ENCODE measurements at regions not wholly inside any gene's neighbourhood (a gene's known extent, or its start where the extent isn't known, plus 50 kb on each side); places are given as distances from the start of the nearest gene placed in this dataset.
A peak's percentile ranks its signal among the peaks of the same experiment; 100 is the strongest.

DNA sequence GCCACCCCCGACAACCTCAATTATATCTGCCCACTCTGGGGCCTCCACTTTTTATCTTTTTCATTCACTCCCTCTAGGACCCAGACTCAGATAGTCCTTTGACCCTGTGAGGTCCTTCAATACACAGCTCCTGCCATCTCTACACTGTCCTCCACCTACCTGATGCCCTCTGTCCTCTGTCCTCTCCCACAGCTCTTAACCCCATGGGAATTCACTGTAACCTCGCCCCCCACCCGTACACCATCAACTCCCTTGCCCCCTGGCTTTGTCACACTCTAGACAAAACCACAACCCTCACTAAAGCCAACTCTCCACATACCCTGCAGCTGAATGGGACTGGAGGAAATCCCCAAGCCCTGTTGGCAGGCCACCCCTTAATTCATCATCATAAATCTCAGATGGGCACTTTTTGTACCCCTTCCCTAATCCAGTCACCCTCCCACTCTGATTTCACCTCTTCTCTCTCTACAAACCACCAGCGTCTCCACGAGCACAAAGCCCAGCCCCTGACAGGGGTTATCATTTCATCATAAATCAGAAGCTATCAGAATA is 52.3 kb upstream of the ENPP6 start:
- DNase-seq (ENCODE audit: low spot score): no peak
- peak overlapping the region; percentile 93 to 96 for H3K27ac Mint-ChIP-seq
- peak overlapping the region; percentile 86 for H3K4me3 Mint-ChIP-seq

DNA sequence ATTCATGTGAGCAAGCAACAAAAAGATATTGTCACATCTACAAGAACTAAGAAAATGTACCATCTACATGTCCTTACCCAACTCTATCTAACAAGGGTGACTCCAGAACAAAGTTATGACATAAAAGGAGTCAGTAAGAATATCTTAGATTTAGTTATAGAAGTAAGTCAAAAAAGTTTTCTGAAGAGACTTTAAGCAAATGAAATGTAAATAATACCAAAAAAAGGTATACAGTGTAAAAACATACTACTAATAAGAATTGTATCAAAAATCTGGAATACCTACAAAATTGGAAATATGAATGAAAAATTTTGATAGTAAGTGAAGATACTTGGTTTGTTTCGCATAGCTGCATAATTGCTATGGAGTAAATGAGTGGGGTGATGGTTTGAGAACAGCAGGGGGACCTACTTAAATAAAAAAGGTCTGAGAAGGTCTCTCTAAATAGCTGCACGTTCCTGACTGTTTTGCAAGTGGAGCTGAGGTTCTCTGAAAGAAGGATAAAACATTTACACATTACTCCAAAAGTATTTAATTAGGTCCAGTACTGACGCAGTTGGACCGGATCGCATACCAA is 51.0 kb upstream of the ENPP6 start:
- Mint-ChIP-seq H3K36me3 (no peaks in the 10 kb centered on the region), H3K4me1 (ENCODE audit: low read depth in 2 of 2) (peaks cover 48 to 76% of the 10 kb centered on the region in 2 donors), H3K9me3 (peaks cover 3% of the 10 kb centered on the region), H3K4me3 (peak overlapping the region; percentile 86), H3K27ac (peak overlapping the region; percentile 93 to 96), H3K27me3 (no peaks in the 10 kb centered on the region)
- no peak for ATAC-seq
- DNase-seq (ENCODE audit: low spot score): no peak

More for the DNA sequence above, 52.3 kb upstream of the ENPP6 start:
- no peaks in the 10 kb centered on the region for H3K27me3 Mint-ChIP-seq
- no peaks in the 10 kb centered on the region for H3K36me3 Mint-ChIP-seq
- ATAC-seq: no peak
- H3K9me3 Mint-ChIP-seq: peaks cover 3% of the 10 kb centered on the region
- H3K4me1 Mint-ChIP-seq (ENCODE audit: low read depth in 2 of 2): peaks cover 42 to 77% of the 10 kb centered on the region in 2 donors

- ATAC-seq (peak; percentile 92 to 95), DNase-seq (ENCODE audit: low spot score) (peak; percentile 90)
- Mint-ChIP-seq H3K4me3 (peak overlapping the region; percentile 86), H3K27me3 (no peaks in the 10 kb centered on the region), H3K27ac (peak overlapping the region; percentile 93 to 96), H3K36me3 (no peaks in the 10 kb centered on the region), H3K9me3 (peaks cover 3% of the 10 kb centered on the region), H3K4me1 (ENCODE audit: low read depth in 2 of 2) (peaks cover 48 to 68% of the 10 kb centered on the region in 2 donors)
Measured at GRCh38 chr4:184267673-184268583, 50.3 kb upstream of the ENPP6 start.
